ENCODE measurements at regions not wholly inside any gene's neighbourhood (a gene's known extent, or its start where the extent isn't known, plus 50 kb on each side); places are given as distances from the start of the nearest gene placed in this dataset.

DNA sequence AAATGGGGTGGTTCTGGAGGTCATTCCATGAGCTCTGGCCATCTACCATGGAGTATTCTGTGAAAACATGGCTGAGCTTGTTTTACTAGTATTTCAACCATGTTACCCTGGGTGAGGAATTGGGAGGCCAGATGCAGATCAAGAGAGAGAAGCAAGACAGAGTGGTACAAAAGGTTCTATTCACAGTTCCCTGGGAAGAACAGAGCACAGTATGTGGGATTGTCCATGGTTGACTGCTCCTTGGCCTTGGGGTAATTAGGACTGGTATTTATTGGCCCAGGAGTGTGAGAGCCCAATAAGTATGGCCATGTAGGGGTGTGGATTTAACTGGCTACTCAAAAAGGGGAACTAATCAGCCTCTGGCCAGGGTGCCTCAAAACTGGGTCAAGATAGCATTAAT, 239.7 kb upstream of the GATB start:
- TF ChIP-seq, protein P1, sequence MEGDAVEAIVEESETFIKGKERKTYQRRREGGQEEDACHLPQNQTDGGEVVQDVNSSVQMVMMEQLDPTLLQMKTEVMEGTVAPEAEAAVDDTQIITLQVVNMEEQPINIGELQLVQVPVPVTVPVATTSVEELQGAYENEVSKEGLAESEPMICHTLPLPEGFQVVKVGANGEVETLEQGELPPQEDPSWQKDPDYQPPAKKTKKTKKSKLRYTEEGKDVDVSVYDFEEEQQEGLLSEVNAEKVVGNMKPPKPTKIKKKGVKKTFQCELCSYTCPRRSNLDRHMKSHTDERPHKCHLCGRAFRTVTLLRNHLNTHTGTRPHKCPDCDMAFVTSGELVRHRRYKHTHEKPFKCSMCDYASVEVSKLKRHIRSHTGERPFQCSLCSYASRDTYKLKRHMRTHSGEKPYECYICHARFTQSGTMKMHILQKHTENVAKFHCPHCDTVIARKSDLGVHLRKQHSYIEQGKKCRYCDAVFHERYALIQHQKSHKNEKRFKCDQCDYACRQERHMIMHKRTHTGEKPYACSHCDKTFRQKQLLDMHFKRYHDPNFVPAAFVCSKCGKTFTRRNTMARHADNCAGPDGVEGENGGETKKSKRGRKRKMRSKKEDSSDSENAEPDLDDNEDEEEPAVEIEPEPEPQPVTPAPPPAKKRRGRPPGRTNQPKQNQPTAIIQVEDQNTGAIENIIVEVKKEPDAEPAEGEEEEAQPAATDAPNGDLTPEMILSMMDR (IDR thresholded peaks at IDR 0.05), result no peak
- TF ChIP-seq ZFX (IDR thresholded peaks at IDR 0.05; ENCODE audit: borderline replicate concordance), result no peak

All from 22Rv1 (cell line).